Gastrocnemius medialis (tissue), 4 donors: ENCODE measurements at regions not wholly inside any gene's neighbourhood (a gene's known extent, or its start where the extent isn't known, plus 50 kb on each side); places are given as distances from the start of the nearest gene placed in this dataset.
"Not testable (repeated sequence)": the region's sequence is repeated elsewhere in the genome, so short reads cannot be mapped to it uniquely, and the experiment has no call there.

Experiments
- POLR2A ChIP-seq, 2 donors: fragments of 450-650 bp; IDR thresholded peaks; one replicate each; pipeline ENCODE4 v1.6.1; 2017; ENCODE audit warnings: antibody characterized with exemption in 2 of 2, mild to moderate bottlenecking in 2 of 2, moderate library complexity in 2 of 2
- TF ChIP-seq, protein P1 (sequence below), 5 experiments: fragments of 450-650 bp in 3 of 5; fragments of 200-600 bp in 2 of 5; sonication (generic) in 2 of 5; IDR thresholded peaks in 4 of 5; conservative IDR thresholded peaks in 1 of 5; 1 replicate in 4 of 5; 2 replicates in 1 of 5; pipeline ENCODE4 v1.5.1; 2016 to 2019; ENCODE audit warnings: antibody characterized with exemption in 5 of 5, mild to moderate bottlenecking in 3 of 5, moderate library complexity in 3 of 5

DNA sequence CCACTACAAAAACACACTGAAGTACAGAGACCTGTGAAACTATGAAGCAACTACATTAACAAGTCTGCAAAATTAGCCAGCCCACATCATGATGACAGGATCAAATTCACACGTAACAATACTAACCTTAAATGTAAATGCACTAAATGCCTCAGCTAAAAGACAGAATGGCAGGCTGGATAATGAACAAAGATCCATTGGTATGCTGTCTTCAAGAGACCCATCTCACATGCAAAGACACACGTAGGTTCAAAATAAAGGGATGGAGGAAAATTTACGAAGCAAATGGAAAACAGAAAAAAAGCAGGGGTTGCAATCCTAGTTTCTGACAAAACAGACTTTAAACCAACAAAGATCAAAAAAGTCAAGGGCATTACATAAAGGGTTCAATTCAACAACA, 120.1 kb upstream of the OSTN start:
- TF ChIP-seq POLR2A (IDR thresholded peaks at IDR 0.05) = not testable (repeated sequence)
- TF ChIP-seq, protein P1, sequence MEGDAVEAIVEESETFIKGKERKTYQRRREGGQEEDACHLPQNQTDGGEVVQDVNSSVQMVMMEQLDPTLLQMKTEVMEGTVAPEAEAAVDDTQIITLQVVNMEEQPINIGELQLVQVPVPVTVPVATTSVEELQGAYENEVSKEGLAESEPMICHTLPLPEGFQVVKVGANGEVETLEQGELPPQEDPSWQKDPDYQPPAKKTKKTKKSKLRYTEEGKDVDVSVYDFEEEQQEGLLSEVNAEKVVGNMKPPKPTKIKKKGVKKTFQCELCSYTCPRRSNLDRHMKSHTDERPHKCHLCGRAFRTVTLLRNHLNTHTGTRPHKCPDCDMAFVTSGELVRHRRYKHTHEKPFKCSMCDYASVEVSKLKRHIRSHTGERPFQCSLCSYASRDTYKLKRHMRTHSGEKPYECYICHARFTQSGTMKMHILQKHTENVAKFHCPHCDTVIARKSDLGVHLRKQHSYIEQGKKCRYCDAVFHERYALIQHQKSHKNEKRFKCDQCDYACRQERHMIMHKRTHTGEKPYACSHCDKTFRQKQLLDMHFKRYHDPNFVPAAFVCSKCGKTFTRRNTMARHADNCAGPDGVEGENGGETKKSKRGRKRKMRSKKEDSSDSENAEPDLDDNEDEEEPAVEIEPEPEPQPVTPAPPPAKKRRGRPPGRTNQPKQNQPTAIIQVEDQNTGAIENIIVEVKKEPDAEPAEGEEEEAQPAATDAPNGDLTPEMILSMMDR (IDR thresholded peaks at IDR 0.05 in 4 of 5, conservative IDR thresholded peaks at IDR 0.05 in 1 of 5) = not testable (repeated sequence)
